ENCODE measurements at regions not wholly inside any gene's neighbourhood (a gene's known extent, or its start where the extent isn't known, plus 50 kb on each side); places are given as distances from the start of the nearest gene placed in this dataset.

- TF ChIP-seq CTCF (IDR thresholded peaks at IDR 0.05) (no peak), POLR2AphosphoS5 (IDR thresholded peaks at IDR 0.05; ENCODE audit: low read depth, low read length) (no peak), USF2 (IDR thresholded peaks at IDR 0.05; ENCODE audit: borderline replicate concordance, low read depth, low read length) (no peak), FOXJ3 (CRISPR knock-in tag; IDR thresholded peaks at IDR 0.05) (no peak), YY1 (IDR thresholded peaks at IDR 0.05; ENCODE audit: low read depth) (no peak), NRF1 (IDR thresholded peaks at IDR 0.05; ENCODE audit: low read depth, low read length) (no peak), RAD21 (IDR thresholded peaks at IDR 0.05; ENCODE audit: low read length) (no peak), GABPA (IDR thresholded peaks at IDR 0.05; ENCODE audit: low read depth) (no peak), TEAD4 (IDR thresholded peaks at IDR 0.05; ENCODE audit: borderline replicate concordance, insufficient read depth) (no peak), REST (IDR thresholded peaks at IDR 0.05; ENCODE audit: low read depth, low read length) (no peak), EP300 (IDR thresholded peaks at IDR 0.05; ENCODE audit: borderline replicate concordance in 1 of 2, low read depth in 1 of 2, low read length in 1 of 2) (no peak), EZH2phosphoT487 (IDR thresholded peaks at IDR 0.05; ENCODE audit: borderline replicate concordance, low read depth) (no peak), MAX (IDR thresholded peaks at IDR 0.05; ENCODE audit: low read depth) (no peak)
Measured at GRCh38 chr10:125495386-125495785, 187.6 kb downstream of the TEX36 start.

Measured in SK-N-SH (cell line).